ES-I3 (cell line): ENCODE measurements at regions not wholly inside any gene's neighbourhood (a gene's known extent, or its start where the extent isn't known, plus 50 kb on each side); places are given as distances from the start of the nearest gene placed in this dataset.
"Not testable (repeated sequence)": the region's sequence is repeated elsewhere in the genome, so short reads cannot be mapped to it uniquely, and the experiment has no call there.

ENCODE experiments used
- H3K36me3 ChIP-seq: 2 replicates; pipeline ENCODE4 v1.6.1; 2013; ENCODE audit warnings: mild to moderate bottlenecking, low read length, control low read depth, moderate library complexity; ENCODE audit not compliant: insufficient read depth
- H3K4me1 ChIP-seq: 2 replicates; pipeline ENCODE4 v1.6.1; 2013; ENCODE audit warnings: mild to moderate bottlenecking, control low read depth, low read length; ENCODE audit not compliant: insufficient read depth
- H3K9ac ChIP-seq: 2 replicates; pipeline ENCODE4 v1.6.1; 2013; ENCODE audit warnings: low read depth, mild to moderate bottlenecking, low read length, moderate library complexity
- H3K9me3 ChIP-seq: 2 replicates; pipeline ENCODE4 v1.6.1; 2013; ENCODE audit warnings: mild to moderate bottlenecking, low read length, moderate library complexity; ENCODE audit not compliant: control insufficient read depth, insufficient read depth

- Histone ChIP-seq H3K9ac (no peak overlapping the region), H3K36me3 (no peaks in the 10 kb centered on the region), H3K4me1 (0 out of 2 replicates have a peak, but pooled peaks cover 2% of the 10 kb centered on the region), H3K9me3 (no peaks in the 10 kb centered on the region)
Measured at GRCh38 chr1:21385022-21385421, 54.9 kb upstream of the NBPF3 start.

DNA sequence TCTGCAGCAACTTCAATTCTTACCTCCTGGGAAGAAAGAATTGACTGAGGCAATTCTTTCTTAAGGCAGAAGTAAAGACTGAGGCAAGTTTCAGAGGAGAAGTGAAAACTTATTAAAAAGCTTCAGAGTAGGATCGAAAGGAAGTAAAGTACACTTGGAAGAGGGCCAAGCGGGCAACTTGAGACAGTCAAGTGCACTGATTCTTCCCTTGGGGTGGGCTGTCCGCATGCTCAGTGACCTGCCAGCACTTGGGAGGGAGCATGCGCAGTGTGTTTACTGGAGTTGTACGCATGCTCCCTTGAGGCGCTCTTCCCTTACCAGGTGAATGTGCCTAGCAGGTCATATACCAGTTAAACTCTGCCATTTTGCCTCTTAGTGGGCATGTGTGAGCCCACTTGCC is 55.3 kb upstream of the NBPF3 start:
- H3K4me1 ChIP-seq: 0 out of 2 replicates have a peak, but pooled peaks cover 2% of the 10 kb centered on the region
- no peaks in the 10 kb centered on the region for H3K9me3 ChIP-seq
- no peak overlapping the region for H3K9ac ChIP-seq
- H3K36me3 ChIP-seq: no peaks in the 10 kb centered on the region

DNA sequence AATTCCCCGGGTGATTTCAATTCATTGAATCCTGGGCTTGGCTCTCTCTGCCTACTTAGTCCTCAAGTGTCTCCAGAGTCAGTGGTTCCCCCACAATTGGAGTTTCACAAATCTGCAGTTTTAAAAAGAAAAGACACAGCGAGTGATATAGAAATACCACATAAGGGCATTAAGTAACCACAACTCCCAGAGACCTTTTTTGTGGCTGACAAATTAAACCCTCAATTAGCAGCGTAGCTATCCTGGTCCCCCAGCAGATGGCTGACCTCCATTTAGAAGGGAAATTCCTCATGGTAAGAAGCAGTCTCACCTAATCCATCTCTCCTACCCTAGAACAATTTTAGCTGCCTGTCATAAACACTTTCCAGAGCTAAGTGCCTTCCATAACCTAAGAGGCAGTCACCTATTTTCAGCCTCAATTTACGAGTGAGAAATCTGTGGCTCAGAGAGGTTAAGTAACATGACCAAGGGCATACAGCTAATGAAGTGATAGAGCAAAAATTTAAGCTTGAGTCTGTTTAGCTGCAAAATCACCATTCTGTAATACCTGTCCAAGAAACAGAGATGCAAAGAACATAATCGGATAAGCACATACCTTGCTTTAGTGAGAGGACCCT is 56.0 kb upstream of the NBPF3 start:
- H3K36me3 ChIP-seq: no peaks in the 10 kb centered on the region
- no peaks in the 10 kb centered on the region for H3K9me3 ChIP-seq
- H3K4me1 ChIP-seq: 0 out of 2 replicates have a peak, but pooled peaks cover 2% of the 10 kb centered on the region
- no peak overlapping the region for H3K9ac ChIP-seq

DNA sequence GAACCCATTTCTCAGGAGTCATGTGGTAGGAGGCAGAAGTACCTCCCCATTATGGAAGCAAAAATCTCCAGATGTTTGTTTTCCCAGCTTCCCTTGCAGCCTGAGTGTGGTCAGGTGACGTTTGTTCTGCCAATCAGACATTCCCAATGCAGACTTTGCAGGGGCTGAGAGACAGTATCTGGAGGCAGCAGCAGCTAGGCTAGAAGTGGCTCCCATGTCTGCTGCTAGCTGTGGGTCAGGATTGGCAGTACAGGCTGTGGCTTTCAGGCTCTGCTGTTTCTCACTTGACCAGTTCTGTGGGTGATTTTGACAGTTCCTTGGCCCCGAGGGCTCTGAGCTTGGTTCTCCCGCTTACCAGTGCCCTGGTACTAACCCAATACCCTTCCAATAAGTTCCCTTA is 58.6 kb upstream of the NBPF3 start:
- H3K4me1 ChIP-seq: 0 out of 2 replicates have a peak, but pooled peaks cover 2% of the 10 kb centered on the region
- no peaks in the 10 kb centered on the region for H3K9me3 ChIP-seq
- no peaks in the 10 kb centered on the region for H3K36me3 ChIP-seq
- no peak overlapping the region for H3K9ac ChIP-seq

- not testable (repeated sequence) for H3K9ac ChIP-seq, H3K9me3 ChIP-seq, H3K4me1 ChIP-seq, H3K36me3 ChIP-seq
Measured at GRCh38 chr1:21380147-21380546, 59.8 kb upstream of the NBPF3 start.

- Histone ChIP-seq H3K9ac (no peak overlapping the region), H3K9me3 (no peaks in the 10 kb centered on the region), H3K36me3 (no peaks in the 10 kb centered on the region)
Measured at GRCh38 chr1:21379571-21379970, 60.4 kb upstream of the NBPF3 start.

DNA sequence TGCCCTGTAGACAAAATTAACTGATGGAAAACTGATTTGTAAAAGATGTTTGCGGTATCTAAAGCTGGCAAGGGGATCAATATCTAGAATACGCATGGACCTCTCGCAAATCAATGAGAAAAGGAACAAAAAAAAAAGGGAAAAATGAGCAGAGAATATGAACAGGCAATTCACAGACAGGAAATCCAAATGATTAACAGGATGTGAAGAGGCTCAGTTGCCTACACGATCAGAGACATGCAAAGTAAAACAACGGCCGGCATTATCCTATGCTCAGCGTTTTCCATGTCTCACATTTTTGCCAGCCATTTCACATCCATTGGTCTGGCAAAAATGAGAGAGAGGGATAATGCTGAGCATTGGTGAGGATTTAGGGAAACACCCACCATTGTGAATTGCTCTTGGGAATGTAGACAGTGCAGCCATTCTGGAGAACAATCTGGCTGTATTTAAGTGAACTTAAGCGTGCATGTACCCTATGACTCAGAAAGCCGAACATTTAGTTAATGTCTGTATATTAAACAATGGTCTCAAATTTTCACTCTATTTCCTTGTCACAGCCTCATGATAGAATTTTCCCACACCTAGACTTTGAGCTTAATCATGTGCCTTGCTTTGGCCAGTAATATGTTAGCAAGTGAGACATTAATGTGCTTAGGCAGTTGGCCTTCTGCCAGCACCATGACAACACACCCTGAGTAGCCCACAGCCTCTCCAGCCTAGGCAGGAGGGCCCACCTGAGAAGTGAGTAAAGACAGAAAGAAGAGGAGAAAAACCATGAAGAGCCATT is 61.0 kb upstream of the NBPF3 start:
- H3K36me3 ChIP-seq: no peaks in the 10 kb centered on the region
- 0 out of 2 replicates have a peak, but pooled peaks cover 2% of the 10 kb centered on the region for H3K4me1 ChIP-seq
- no peak overlapping the region for H3K9ac ChIP-seq
- H3K9me3 ChIP-seq: no peaks in the 10 kb centered on the region

More at GRCh38 chr1:21379571-21379970, 60.4 kb upstream of the NBPF3 start:
- H3K4me1 ChIP-seq: 0 out of 2 replicates have a peak, but pooled peaks cover 2% of the 10 kb centered on the region

DNA sequence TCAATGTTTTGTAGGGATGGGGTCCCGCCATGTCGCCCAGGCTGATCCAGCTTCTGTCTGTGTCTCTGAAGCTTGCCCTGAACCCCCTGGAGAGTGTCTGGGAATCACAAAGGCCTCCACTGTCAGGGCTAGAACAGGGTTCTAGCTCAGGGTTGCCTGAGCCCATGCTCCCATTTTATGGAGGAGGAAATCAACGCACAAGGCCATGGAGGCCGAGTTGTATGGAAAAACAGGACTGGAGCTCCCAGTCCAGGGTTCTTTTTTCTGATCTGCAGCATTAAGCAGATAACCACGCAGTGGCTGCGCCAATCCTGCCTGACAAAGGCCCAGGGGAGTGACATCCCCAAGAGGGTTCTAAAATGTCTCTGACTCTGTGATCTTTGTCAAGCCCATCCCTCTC is 67.6 kb upstream of the NBPF3 start:
- Histone ChIP-seq H3K9ac (no peak overlapping the region), H3K9me3 (no peaks in the 10 kb centered on the region)

GRCh38 chr1:21369905-21370304 is 70.0 kb upstream of the NBPF3 start:
- no peaks in the 10 kb centered on the region for H3K36me3 ChIP-seq

More for the DNA sequence above, 67.6 kb upstream of the NBPF3 start:
- H3K36me3 ChIP-seq: no peaks in the 10 kb centered on the region
- H3K4me1 ChIP-seq: no peaks in the 10 kb centered on the region; the same call in 1 of the 2 replicates

GRCh38 chr1:21368515-21369289 is 71.2 kb upstream of the NBPF3 start:
- no peaks in the 10 kb centered on the region; the same call in 1 of the 2 replicates for H3K4me1 ChIP-seq

More at GRCh38 chr1:21369905-21370304, 70.0 kb upstream of the NBPF3 start:
- Histone ChIP-seq H3K4me1 (no peaks in the 10 kb centered on the region; the same call in 1 of the 2 replicates), H3K9me3 (no peaks in the 10 kb centered on the region), H3K9ac (no peak overlapping the region)

DNA sequence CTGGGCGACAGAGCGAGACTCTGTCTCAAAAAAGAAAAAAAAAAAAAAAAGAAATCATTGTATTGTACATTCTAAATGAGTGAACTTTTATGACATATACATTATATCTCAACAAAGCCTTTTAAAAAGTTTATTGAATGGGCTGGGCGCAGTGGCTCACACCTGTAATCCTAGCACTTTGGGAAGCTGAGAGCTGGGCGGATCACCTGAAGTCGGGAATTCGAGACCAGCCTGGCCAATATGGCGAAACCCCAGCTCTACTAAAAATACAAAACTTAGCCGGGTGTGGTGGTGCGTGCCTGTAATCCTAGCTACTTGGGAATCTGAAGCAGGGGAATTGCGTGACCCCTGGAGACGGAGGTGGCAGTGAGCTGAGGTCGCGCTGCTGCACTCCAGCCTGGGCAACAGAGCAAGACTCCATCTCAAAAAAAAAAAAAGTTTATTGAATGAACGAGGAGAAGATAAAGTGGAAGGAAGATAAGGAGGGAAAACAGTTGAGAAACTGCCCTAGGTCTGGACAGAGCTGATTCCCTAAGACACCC is 71.9 kb upstream of the NBPF3 start:
- H3K9ac ChIP-seq, H3K36me3 ChIP-seq, H3K9me3 ChIP-seq, H3K4me1 ChIP-seq: not testable (repeated sequence)

More at GRCh38 chr1:21368515-21369289, 71.2 kb upstream of the NBPF3 start:
- Histone ChIP-seq H3K36me3 (no peaks in the 10 kb centered on the region), H3K9me3 (no peaks in the 10 kb centered on the region), H3K9ac (no peak overlapping the region)

- H3K36me3 ChIP-seq: no peaks in the 10 kb centered on the region
Measured at GRCh38 chr1:21366288-21366687, 73.6 kb upstream of the NBPF3 start.

GRCh38 chr1:21365036-21365435 is 74.8 kb upstream of the ECE1 start:
- H3K4me1 ChIP-seq: no peaks in the 10 kb centered on the region; the same call in 1 of the 2 replicates
- no peak overlapping the region for H3K9ac ChIP-seq

More at GRCh38 chr1:21366288-21366687, 73.6 kb upstream of the NBPF3 start:
- H3K9ac ChIP-seq: no peak overlapping the region
- H3K4me1 ChIP-seq: no peaks in the 10 kb centered on the region; the same call in 1 of the 2 replicates
- H3K9me3 ChIP-seq: no peaks in the 10 kb centered on the region

GRCh38 chr1:21362096-21362495 is 71.8 kb upstream of the ECE1 start:
- Histone ChIP-seq H3K4me1 (no peaks in the 10 kb centered on the region), H3K9me3 (no peaks in the 10 kb centered on the region), H3K36me3 (no peaks in the 10 kb centered on the region), H3K9ac (no peak overlapping the region)

More at GRCh38 chr1:21365036-21365435, 74.8 kb upstream of the ECE1 start:
- Histone ChIP-seq H3K9me3 (no peaks in the 10 kb centered on the region), H3K36me3 (no peaks in the 10 kb centered on the region)
